HCT116 (cell line): ENCODE measurements at regions not wholly inside any gene's neighbourhood (a gene's known extent, or its start where the extent isn't known, plus 50 kb on each side); places are given as distances from the start of the nearest gene placed in this dataset.

ENCODE experiments used
- ATAC-seq: fragments of 200-7000 bp; cut with Tn5 transposase; 2 replicates; pipeline ENCODE4 v1.9.1; 2020; ENCODE audit warnings: mild to moderate bottlenecking, moderate library complexity
- BruUV-seq: library from RNA; stranded (reverse); fragments of 400-500 nt; replicated peaks from 2 replicates; lab custom pipeline; 2021; lab: Mats Ljungman, UMichigan
- CTCF ChIA-PET: fragments of 300-600 bp; sonication (Branson Sonifier 250); formaldehyde crosslinking; loops from one replicate; lab custom pipeline; 2021; ENCODE audit warnings: antibody characterized with exemption; lab: Charles Lee
- POLR2A ChIA-PET: fragments of 300-600, 350-600 bp; sonication (Branson Sonifier 250); formaldehyde crosslinking; loops from one replicate; lab custom pipeline; 2021; ENCODE audit warnings: antibody characterized with exemption; lab: Charles Lee
- RAD21 ChIA-PET, 2 experiments: fragments of 300-600 bp; sonication (Branson Sonifier 250); formaldehyde crosslinking; loops; one replicate each; lab custom pipeline; 2023; ENCODE audit warnings: low total read pairs in 2 of 2; ENCODE audit not compliant: uncharacterized antibody in 2 of 2, unreplicated experiment in 2 of 2, low non-redundant PET in 1 of 2; lab: Charles Lee
- DNase-seq: peaks from one replicate; pipeline ENCODE4 v3.0.0-alpha.2; 2010; ENCODE audit warnings: low read depth, low spot score
- H2AFZ ChIP-seq: fragments of 200-600 bp; shearing (Covaris generic), sonication (generic); 2 replicates; pipeline ENCODE4 v1.6.1; 2017; ENCODE audit warnings: low read depth, mixed run types, mixed read lengths, antibody characterized with exemption, low read length; ENCODE audit not compliant: poor library complexity, severe bottlenecking
- H3K27ac ChIP-seq: 2 replicates; pipeline ENCODE4 v1.5.1; 2012; ENCODE audit warnings: low read depth, low read length
- H3K27me3 ChIP-seq: fragments of 200-600 bp; sonication (generic); 2 replicates; pipeline ENCODE4 v1.6.1; 2016; ENCODE audit warnings: mixed run types, low read length, mixed read lengths; ENCODE audit not compliant: insufficient read depth
- H3K36me3 ChIP-seq, 2 experiments: fragments of 200-500 bp in 1 of 2; fragments of 200-600 bp in 1 of 2; sonication (Bioruptor generic) in 1 of 2; sonication (generic) in 1 of 2; 2 replicates each; pipeline versions ENCODE4 v1.5.1 to v1.6.1; 2014 to 2016; ENCODE audit warnings: low read length in 2 of 2, inconsistent platforms in 1 of 2, mixed read lengths in 1 of 2, mixed run types in 1 of 2; ENCODE audit not compliant: insufficient read depth in 2 of 2, control insufficient read depth in 1 of 2
- H3K4me1 ChIP-seq, 2 experiments: fragments of 200-600 bp in 1 of 2; sonication (generic) in 1 of 2; 2 replicates each; pipeline versions ENCODE4 v1.5.1 to v1.6.1; 2012 to 2017; ENCODE audit warnings: low read length in 2 of 2, inconsistent platforms in 1 of 2, mild to moderate bottlenecking in 1 of 2, mixed read lengths in 1 of 2, mixed run types in 1 of 2, moderate library complexity in 1 of 2; ENCODE audit not compliant: insufficient read depth in 2 of 2, control insufficient read depth in 1 of 2
- H3K4me2 ChIP-seq: fragments of 200-600 bp; sonication (generic); 2 replicates; pipeline ENCODE4 v1.6.1; 2017; ENCODE audit warnings: mixed run types, low read length, mixed read lengths
- H3K4me3 ChIP-seq, 2 experiments: fragments of 200-600 bp in 1 of 2; sonication (generic) in 1 of 2; replicated peaks in 1 of 2; 2 replicates each; pipeline ENCODE4 v1.5.1; 2011 to 2016; ENCODE audit warnings: low read length in 2 of 2, control low read depth in 1 of 2, low read depth in 1 of 2, mild to moderate bottlenecking in 1 of 2, mixed read lengths in 1 of 2, mixed run types in 1 of 2
- H3K79me2 ChIP-seq: fragments of 200-600 bp; sonication (generic); 2 replicates; pipeline ENCODE4 v1.6.1; 2017; ENCODE audit warnings: mild to moderate bottlenecking, mixed run types, low read length, moderate library complexity, mixed read lengths; ENCODE audit not compliant: insufficient read depth
- H3K9ac ChIP-seq: fragments of 200-600 bp; sonication (generic); 2 replicates; pipeline ENCODE4 v1.6.1; 2016; ENCODE audit warnings: low read length, mixed read lengths
- H3K9me2 ChIP-seq: fragments of 200-600 bp; sonication (generic), shearing (Covaris generic); 2 replicates; pipeline ENCODE4 v1.6.1; 2017; ENCODE audit warnings: mixed run types, mild to moderate bottlenecking, moderate library complexity; ENCODE audit not compliant: insufficient read depth
- H3K9me3 ChIP-seq, 2 experiments: fragments of 200-500 bp in 1 of 2; fragments of 200-600 bp in 1 of 2; sonication (Bioruptor generic) in 1 of 2; sonication (generic) in 1 of 2; 2 replicates each; pipeline ENCODE4 v1.6.1; 2014 to 2017; ENCODE audit warnings: low read length in 2 of 2, mixed read lengths in 2 of 2, inconsistent platforms in 1 of 2, low read depth in 1 of 2, mild to moderate bottlenecking in 1 of 2, mixed run types in 1 of 2, moderate library complexity in 1 of 2; ENCODE audit not compliant: control insufficient read depth in 1 of 2, insufficient read depth in 1 of 2
- H4K20me1 ChIP-seq: fragments of 200-600 bp; sonication (generic), shearing (Covaris generic); 2 replicates; pipeline ENCODE4 v1.6.1; 2017; ENCODE audit warnings: mixed run types, mild to moderate bottlenecking, moderate library complexity; ENCODE audit not compliant: insufficient read depth
- CTCF ChIP-seq, 3 experiments: fragments of 200-600 bp in 1 of 3; sonication (generic) in 1 of 3; IDR thresholded peaks in 2 of 3; conservative IDR thresholded peaks in 1 of 3; 2 replicates each; pipeline ENCODE4 v1.5.1; 2012 to 2017; ENCODE audit warnings: low read depth in 2 of 3, low read length in 2 of 3, antibody characterized with exemption in 1 of 3, borderline replicate concordance in 1 of 3, control low read depth in 1 of 3, mild to moderate bottlenecking in 1 of 3, mixed read lengths in 1 of 3, mixed run types in 1 of 3, moderate library complexity in 1 of 3; ENCODE audit not compliant: insufficient read depth in 1 of 3
- ELF1 ChIP-seq: IDR thresholded peaks from 2 replicates; pipeline ENCODE4 v1.6.1; 2012; ENCODE audit warnings: low read depth, borderline replicate concordance
- FOSL1 ChIP-seq: IDR thresholded peaks from 2 replicates; pipeline ENCODE4 v1.6.1; 2012; ENCODE audit warnings: low read depth
- POLR2AphosphoS5 ChIP-seq: IDR thresholded peaks from 2 replicates; pipeline ENCODE4 v1.6.1; 2011; ENCODE audit warnings: mild to moderate bottlenecking, low read depth, low read length, moderate library complexity
- ZBTB33 ChIP-seq: IDR thresholded peaks from 2 replicates; pipeline ENCODE4 v1.6.1; 2011; ENCODE audit warnings: mild to moderate bottlenecking, low read length, moderate library complexity; ENCODE audit not compliant: insufficient replicate concordance; ENCODE audit errors: extremely low read depth
- intact Hi-C: fragments of 100-400 bp; cut with micrococcal nuclease; formaldehyde crosslinking; loops from 2 replicates; pipeline ENCODE4 v1.10.0; 2022

GRCh38 chr22:27483095-27483785 lies 318.3 kb downstream of the MN1 start:
- Histone ChIP-seq H3K79me2 (no peaks in the 10 kb centered on the region), H3K9me2 (no peaks in the 10 kb centered on the region), H3K9ac (no peak overlapping the region), H3K27ac (no peak overlapping the region), H3K4me3 (no peak overlapping the region), H3K4me1 (peaks cover 8% of the 10 kb centered on the region in 2 experiments; a peak in 3 of 4 replicates), H3K27me3 (no peaks in the 10 kb centered on the region), H3K9me3 (no peaks in the 10 kb centered on the region), H2AFZ (no peak overlapping the region), H4K20me1 (no peaks in the 10 kb centered on the region), H3K36me3 (no peaks in the 10 kb centered on the region), H3K4me2 (no peak overlapping the region)
- RAD21 ChIA-PET: no interaction called here
- CTCF ChIA-PET: no interaction called here
- DNase-seq: no peak
- no TSS peak for BruUV-seq
- TF ChIP-seq ELF1 (no peak), ZBTB33 (no peak), CTCF (IDR thresholded peaks at IDR 0.05 in 2 of 3, conservative IDR thresholded peaks at IDR 0.05 in 1 of 3; ENCODE audit: borderline replicate concordance in 1 of 3, insufficient read depth in 1 of 3, low read depth in 2 of 3, low read length in 2 of 3) (no peak), POLR2AphosphoS5 (no peak), FOSL1 (no peak)
- no peak for ATAC-seq
- POLR2A ChIA-PET: no interaction called here
- intact Hi-C loops: no loop called here
